Endothelial cell (in vitro differentiated cells): ENCODE measurements at regions not wholly inside any gene's neighbourhood (a gene's known extent, or its start where the extent isn't known, plus 50 kb on each side); places are given as distances from the start of the nearest gene placed in this dataset.

Experiments
- DNase-seq: peaks from one replicate; pipeline ENCODE4 v3.0.0; 2021; ENCODE audit warnings: low spot score
- H3K27ac Mint-ChIP-seq: one replicate; pipeline ENCODE4 v1.8.0; 2021; ENCODE audit warnings: mixed read lengths, inconsistent platforms; ENCODE audit not compliant: unreplicated experiment
- H3K27me3 Mint-ChIP-seq: one replicate; pipeline ENCODE4 v1.8.0; 2021; ENCODE audit warnings: mild to moderate bottlenecking, moderate library complexity, mixed read lengths, inconsistent platforms; ENCODE audit not compliant: unreplicated experiment
- H3K36me3 Mint-ChIP-seq: one replicate; pipeline ENCODE4 v1.8.0; 2021; ENCODE audit warnings: mild to moderate bottlenecking, low read depth, mixed read lengths, inconsistent platforms; ENCODE audit not compliant: unreplicated experiment
- H3K4me1 Mint-ChIP-seq: one replicate; pipeline ENCODE4 v1.8.0; 2021; ENCODE audit warnings: mild to moderate bottlenecking, mixed read lengths, inconsistent platforms; ENCODE audit not compliant: unreplicated experiment
- H3K4me3 Mint-ChIP-seq: one replicate; pipeline ENCODE4 v1.8.0; 2021; ENCODE audit warnings: mild to moderate bottlenecking, mixed read lengths, inconsistent platforms; ENCODE audit not compliant: unreplicated experiment
- H3K9me3 Mint-ChIP-seq: one replicate; pipeline ENCODE4 v1.8.0; 2021; ENCODE audit warnings: mixed read lengths, inconsistent platforms; ENCODE audit not compliant: unreplicated experiment
- TF ChIP-seq, protein P1 (sequence below): fragments of 200-600 bp; sonication (generic); IDR thresholded peaks from one replicate; pipeline ENCODE4 v1.5.0; 2021; ENCODE audit warnings: antibody characterized with exemption; ENCODE audit not compliant: unreplicated experiment

DNA sequence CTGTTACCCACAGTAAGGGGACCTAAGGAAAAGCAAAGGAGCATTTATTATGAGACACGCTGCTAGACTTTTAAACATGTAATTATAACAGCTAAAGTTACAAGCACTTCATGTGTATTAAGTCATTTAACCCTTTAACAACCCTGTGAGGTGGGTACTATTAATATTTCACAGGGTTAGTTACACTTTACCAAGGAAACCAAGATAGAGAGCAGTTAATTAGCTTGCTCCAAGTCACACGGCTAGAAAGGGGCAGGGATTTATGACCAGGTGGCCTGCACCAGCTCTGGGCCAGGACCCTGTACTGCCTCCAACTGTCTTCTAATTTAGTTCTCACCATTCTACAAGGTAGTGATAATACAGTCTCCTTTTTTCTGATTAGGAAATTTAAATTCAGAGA, 74.9 kb downstream of the RPL27A start:
- Mint-ChIP-seq H3K4me3 (no peak overlapping the region), H3K4me1 (peaks cover 4% of the 10 kb centered on the region), H3K27ac (no peak overlapping the region), H3K9me3 (no peaks in the 10 kb centered on the region), H3K36me3 (peaks cover 6% of the 10 kb centered on the region), H3K27me3 (peaks cover 2% of the 10 kb centered on the region)
- no peak for DNase-seq
- TF ChIP-seq, protein P1, sequence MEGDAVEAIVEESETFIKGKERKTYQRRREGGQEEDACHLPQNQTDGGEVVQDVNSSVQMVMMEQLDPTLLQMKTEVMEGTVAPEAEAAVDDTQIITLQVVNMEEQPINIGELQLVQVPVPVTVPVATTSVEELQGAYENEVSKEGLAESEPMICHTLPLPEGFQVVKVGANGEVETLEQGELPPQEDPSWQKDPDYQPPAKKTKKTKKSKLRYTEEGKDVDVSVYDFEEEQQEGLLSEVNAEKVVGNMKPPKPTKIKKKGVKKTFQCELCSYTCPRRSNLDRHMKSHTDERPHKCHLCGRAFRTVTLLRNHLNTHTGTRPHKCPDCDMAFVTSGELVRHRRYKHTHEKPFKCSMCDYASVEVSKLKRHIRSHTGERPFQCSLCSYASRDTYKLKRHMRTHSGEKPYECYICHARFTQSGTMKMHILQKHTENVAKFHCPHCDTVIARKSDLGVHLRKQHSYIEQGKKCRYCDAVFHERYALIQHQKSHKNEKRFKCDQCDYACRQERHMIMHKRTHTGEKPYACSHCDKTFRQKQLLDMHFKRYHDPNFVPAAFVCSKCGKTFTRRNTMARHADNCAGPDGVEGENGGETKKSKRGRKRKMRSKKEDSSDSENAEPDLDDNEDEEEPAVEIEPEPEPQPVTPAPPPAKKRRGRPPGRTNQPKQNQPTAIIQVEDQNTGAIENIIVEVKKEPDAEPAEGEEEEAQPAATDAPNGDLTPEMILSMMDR = no peak

DNA sequence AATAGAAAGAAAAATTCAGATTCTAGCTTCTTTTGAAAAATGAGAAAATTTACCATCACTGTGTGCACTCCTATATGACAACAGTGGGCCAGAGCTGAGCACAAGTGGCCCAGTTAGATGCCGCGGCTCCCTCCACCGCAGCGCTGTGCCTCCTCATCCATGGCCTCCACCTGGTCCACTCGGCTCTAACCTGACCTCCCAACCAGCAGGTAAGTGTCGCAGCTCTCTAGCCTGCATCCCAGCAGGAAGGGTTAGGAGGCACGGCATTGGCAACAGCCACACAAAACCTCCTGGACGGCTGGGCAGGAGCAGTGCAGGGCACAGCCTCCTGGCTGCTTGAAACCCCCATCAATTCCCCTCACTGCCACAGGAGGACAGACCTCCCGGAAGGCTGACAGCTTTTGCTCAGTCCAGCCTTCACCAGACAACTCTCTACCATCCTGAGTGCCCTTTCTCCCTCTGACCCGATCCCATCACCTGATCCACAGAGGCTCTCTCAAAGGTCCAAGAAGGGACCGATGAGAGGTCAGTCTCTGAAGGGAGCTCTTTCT, 76.1 kb downstream of the RPL27A start:
- Mint-ChIP-seq H3K4me3 (no peak overlapping the region), H3K27me3 (peaks cover 2% of the 10 kb centered on the region), H3K4me1 (peaks cover 4% of the 10 kb centered on the region), H3K9me3 (no peaks in the 10 kb centered on the region), H3K36me3 (peaks cover 6% of the 10 kb centered on the region), H3K27ac (no peak overlapping the region)
- no peak for DNase-seq
- TF ChIP-seq, protein P1 = no peak

- no peaks in the 10 kb centered on the region for H3K9me3 Mint-ChIP-seq
- DNase-seq = no peak
- no peak overlapping the region for H3K4me3 Mint-ChIP-seq
- peaks cover 4% of the 10 kb centered on the region for H3K4me1 Mint-ChIP-seq
- TF ChIP-seq, protein P1 = no peak
- H3K36me3 Mint-ChIP-seq = peaks cover 6% of the 10 kb centered on the region
- peaks cover 2% of the 10 kb centered on the region for H3K27me3 Mint-ChIP-seq
- no peak overlapping the region for H3K27ac Mint-ChIP-seq
Observed at GRCh38 chr11:8759634-8760033, 77.0 kb downstream of the RPL27A start.

DNA sequence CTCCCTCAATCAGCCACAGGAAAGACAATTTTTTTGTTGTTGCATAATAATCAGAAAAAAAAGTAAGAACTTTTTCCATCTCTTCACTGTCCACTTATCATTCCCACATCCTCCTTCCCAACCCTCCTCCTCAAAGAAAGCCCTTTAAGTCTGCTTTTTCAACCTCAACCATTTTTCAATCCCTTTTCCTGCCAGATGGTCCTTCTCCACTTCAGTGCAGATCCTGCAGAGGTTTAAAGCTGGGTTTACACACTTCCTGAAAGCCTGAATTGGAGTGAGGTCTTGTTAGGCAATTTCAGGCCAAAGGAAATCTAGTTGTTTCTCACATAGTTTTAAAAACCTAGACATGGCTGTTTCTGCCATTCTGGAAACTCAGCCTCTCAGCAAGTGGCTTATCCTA, 78.3 kb downstream of the RPL27A start:
- Mint-ChIP-seq H3K36me3 (peaks cover 3% of the 10 kb centered on the region), H3K27me3 (peaks cover 2% of the 10 kb centered on the region), H3K4me1 (peaks cover 4% of the 10 kb centered on the region), H3K9me3 (no peaks in the 10 kb centered on the region), H3K4me3 (no peak overlapping the region), H3K27ac (no peak overlapping the region)
- no peak for DNase-seq
- TF ChIP-seq, protein P1 = no peak

GRCh38 chr11:8763070-8763685, 80.6 kb downstream of the RPL27A start:
- no peak overlapping the region for H3K27ac Mint-ChIP-seq
- H3K9me3 Mint-ChIP-seq = no peaks in the 10 kb centered on the region

More at GRCh38 chr11:8763070-8763685, 80.6 kb downstream of the RPL27A start:
- no peak for DNase-seq
- peaks cover under 1% of the 10 kb centered on the region for H3K27me3 Mint-ChIP-seq
- TF ChIP-seq, protein P1 = no peak
- no peak overlapping the region for H3K4me3 Mint-ChIP-seq
- peaks cover 2% of the 10 kb centered on the region for H3K4me1 Mint-ChIP-seq
- H3K36me3 Mint-ChIP-seq = peaks cover 1% of the 10 kb centered on the region
